ENCODE measurements at regions not wholly inside any gene's neighbourhood (a gene's known extent, or its start where the extent isn't known, plus 50 kb on each side); places are given as distances from the start of the nearest gene placed in this dataset.

DNA sequence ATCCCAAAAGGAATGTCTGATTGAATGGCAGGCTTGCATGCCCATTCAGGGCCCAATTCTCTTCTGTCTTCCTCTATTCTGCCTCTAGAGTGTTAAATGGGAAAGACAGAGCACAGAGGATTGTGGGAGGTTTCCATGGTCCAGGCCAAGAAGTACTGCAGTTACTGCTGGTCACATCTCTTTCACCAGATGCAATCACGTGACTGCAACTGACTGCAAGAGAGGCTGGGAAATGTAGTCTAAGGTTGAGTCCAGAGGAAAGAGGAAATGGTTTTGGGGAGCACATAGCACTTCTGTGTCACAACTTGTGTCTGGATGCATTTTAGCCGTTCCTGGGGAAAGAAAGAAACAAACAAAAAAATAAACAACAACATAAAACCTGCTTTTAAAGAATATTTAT is 336.4 kb upstream of the BTBD3 start:
- TF ChIP-seq POLR2AphosphoS5 (IDR thresholded peaks at IDR 0.05; ENCODE audit: low read depth, low read length) (no peak), CTCF (IDR thresholded peaks at IDR 0.05; ENCODE audit: control extremely low read depth in 1 of 3, insufficient read depth in 1 of 3, low read depth in 1 of 3, low read length in 3 of 3) (peak in 1 of 3 experiments; percentile 28; a peak in 1 of 4 replicates)

All from H1 (cell line).